ENCODE measurements at regions not wholly inside any gene's neighbourhood (a gene's known extent, or its start where the extent isn't known, plus 50 kb on each side); places are given as distances from the start of the nearest gene placed in this dataset.

GRCh38 chr3:28891485-28891884 is 389.4 kb upstream of the RBMS3 start:
- no peak for TF ChIP-seq CTCF (conservative IDR thresholded peaks at IDR 0.05 in 1 of 2, IDR thresholded peaks at IDR 0.05 in 1 of 2; ENCODE audit: low read depth in 1 of 2, low read length in 2 of 2)
- no peak for TF ChIP-seq EZH2 (IDR thresholded peaks at IDR 0.05; ENCODE audit: low read length, missing control alignments)

Measured in fibroblast of lung (primary cell).